PC-9 (cell line): ENCODE measurements at regions not wholly inside any gene's neighbourhood (a gene's known extent, or its start where the extent isn't known, plus 50 kb on each side); places are given as distances from the start of the nearest gene placed in this dataset.

Source experiments
- EZH2 ChIP-seq: fragments of 200-600 bp; sonication (generic); IDR thresholded peaks from 2 replicates; pipeline ENCODE4 v1.8.0; 2017; ENCODE audit warnings: antibody characterized with exemption, low read depth
- TF ChIP-seq, protein P1 (sequence below): fragments of 200-600 bp; sonication (generic); conservative IDR thresholded peaks from 2 replicates; pipeline ENCODE4 v1.6.1; 2017; ENCODE audit warnings: mixed run types, antibody characterized with exemption, mild to moderate bottlenecking, moderate library complexity

DNA sequence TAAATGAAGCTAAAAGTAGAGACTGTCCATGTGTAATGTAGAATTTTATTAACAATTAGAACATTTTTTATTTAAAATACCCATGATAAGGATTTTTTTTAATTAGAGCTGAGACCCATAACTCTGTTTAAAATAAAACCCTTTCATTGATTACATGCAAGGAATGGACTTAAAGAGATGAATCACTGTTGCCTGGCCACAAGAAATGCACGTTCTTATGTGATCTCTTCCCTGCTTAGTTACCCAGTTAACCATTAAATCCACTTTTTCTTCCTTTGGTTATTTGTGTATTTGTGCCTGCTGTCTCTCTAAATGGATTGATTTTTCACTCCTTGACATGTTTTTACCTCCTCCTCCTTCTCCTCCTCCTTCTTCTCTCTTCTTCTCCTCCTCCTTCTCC is 83.3 kb upstream of the SLITRK3 start:
- TF ChIP-seq, protein P1, sequence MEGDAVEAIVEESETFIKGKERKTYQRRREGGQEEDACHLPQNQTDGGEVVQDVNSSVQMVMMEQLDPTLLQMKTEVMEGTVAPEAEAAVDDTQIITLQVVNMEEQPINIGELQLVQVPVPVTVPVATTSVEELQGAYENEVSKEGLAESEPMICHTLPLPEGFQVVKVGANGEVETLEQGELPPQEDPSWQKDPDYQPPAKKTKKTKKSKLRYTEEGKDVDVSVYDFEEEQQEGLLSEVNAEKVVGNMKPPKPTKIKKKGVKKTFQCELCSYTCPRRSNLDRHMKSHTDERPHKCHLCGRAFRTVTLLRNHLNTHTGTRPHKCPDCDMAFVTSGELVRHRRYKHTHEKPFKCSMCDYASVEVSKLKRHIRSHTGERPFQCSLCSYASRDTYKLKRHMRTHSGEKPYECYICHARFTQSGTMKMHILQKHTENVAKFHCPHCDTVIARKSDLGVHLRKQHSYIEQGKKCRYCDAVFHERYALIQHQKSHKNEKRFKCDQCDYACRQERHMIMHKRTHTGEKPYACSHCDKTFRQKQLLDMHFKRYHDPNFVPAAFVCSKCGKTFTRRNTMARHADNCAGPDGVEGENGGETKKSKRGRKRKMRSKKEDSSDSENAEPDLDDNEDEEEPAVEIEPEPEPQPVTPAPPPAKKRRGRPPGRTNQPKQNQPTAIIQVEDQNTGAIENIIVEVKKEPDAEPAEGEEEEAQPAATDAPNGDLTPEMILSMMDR: no peak
- no peak for TF ChIP-seq EZH2
